A673 (cell line): ENCODE measurements at regions not wholly inside any gene's neighbourhood (a gene's known extent, or its start where the extent isn't known, plus 50 kb on each side); places are given as distances from the start of the nearest gene placed in this dataset.

ENCODE experiments used
- BruUV-seq: library from RNA; stranded (reverse); fragments of 400-500 nt; replicated peaks from 2 replicates; lab custom pipeline; 2021; lab: Mats Ljungman, UMichigan
- CTCF ChIA-PET: fragments of 300-600 bp; sonication (Branson Sonifier 250); formaldehyde crosslinking; loops from one replicate; lab custom pipeline; 2022; ENCODE audit warnings: antibody characterized with exemption; lab: Charles Lee
- POLR2A ChIA-PET: fragments of 300-600 bp; sonication (Branson Sonifier 250); formaldehyde crosslinking; loops from one replicate; lab custom pipeline; 2022; ENCODE audit warnings: antibody characterized with exemption; ENCODE audit not compliant: low non-redundant PET; lab: Charles Lee
- DNase-seq: peaks from one replicate; pipeline ENCODE4 v3.0.0-alpha.2; 2015; ENCODE audit warnings: low spot score
- H3K27ac ChIP-seq: fragments of 200-600 bp; sonication (generic); 2 replicates; pipeline ENCODE4 v1.5.1; 2016; ENCODE audit warnings: mixed run types, low read depth, mild to moderate bottlenecking, mixed read lengths, antibody characterized with exemption, low read length; ENCODE audit not compliant: poor library complexity, severe bottlenecking
- H3K27me3 ChIP-seq: fragments of 200-600 bp; sonication (generic); replicated peaks from 2 replicates; pipeline ENCODE4 v1.6.1; 2017; ENCODE audit warnings: mixed run types, low read depth, mild to moderate bottlenecking, mixed read lengths, antibody characterized with exemption, low read length; ENCODE audit not compliant: insufficient read depth, poor library complexity
- H3K36me3 ChIP-seq: fragments of 200-600 bp; sonication (generic); 2 replicates; pipeline ENCODE4 v1.6.1; 2016; ENCODE audit warnings: mixed run types, mild to moderate bottlenecking, mixed read lengths, antibody characterized with exemption, low read length; ENCODE audit not compliant: insufficient read depth, poor library complexity, severe bottlenecking
- H3K4me1 ChIP-seq: fragments of 200-600 bp; sonication (generic); 2 replicates; pipeline ENCODE4 v1.6.1; 2017; ENCODE audit warnings: mixed run types, mild to moderate bottlenecking, mixed read lengths, antibody characterized with exemption, low read length; ENCODE audit not compliant: insufficient read depth, poor library complexity, severe bottlenecking
- H3K4me3 ChIP-seq: fragments of 200-600 bp; sonication (generic); 2 replicates; pipeline ENCODE4 v1.5.1; 2016; ENCODE audit warnings: low read depth, mixed run types, mild to moderate bottlenecking, mixed read lengths, low read length; ENCODE audit not compliant: poor library complexity, severe bottlenecking
- H3K9me3 ChIP-seq: fragments of 200-600 bp; sonication (generic); 2 replicates; pipeline ENCODE4 v1.6.1; 2016; ENCODE audit warnings: mixed run types, low read depth, mild to moderate bottlenecking, mixed read lengths, antibody characterized with exemption, low read length; ENCODE audit not compliant: poor library complexity, severe bottlenecking
- CTCF ChIP-seq: fragments of 300-800, 200-600 bp; sonication (generic); conservative IDR thresholded peaks from 2 replicates; pipeline ENCODE4 v1.5.1; 2017; ENCODE audit warnings: low read depth, mild to moderate bottlenecking, antibody characterized with exemption, low read length, moderate library complexity, mixed read lengths
- EZH2 ChIP-seq: fragments of 200-600 bp; sonication (generic); IDR thresholded peaks from 2 replicates; pipeline ENCODE4 v1.6.1; 2017; ENCODE audit warnings: borderline replicate concordance, low read depth, mild to moderate bottlenecking, mixed read lengths, antibody characterized with exemption, low read length; ENCODE audit not compliant: poor library complexity, severe bottlenecking
- intact Hi-C: fragments of 100-400 bp; cut with micrococcal nuclease; formaldehyde crosslinking; loops from one replicate; pipeline ENCODE4 v1.10.0; 2022; ENCODE audit not compliant: unreplicated experiment

DNA sequence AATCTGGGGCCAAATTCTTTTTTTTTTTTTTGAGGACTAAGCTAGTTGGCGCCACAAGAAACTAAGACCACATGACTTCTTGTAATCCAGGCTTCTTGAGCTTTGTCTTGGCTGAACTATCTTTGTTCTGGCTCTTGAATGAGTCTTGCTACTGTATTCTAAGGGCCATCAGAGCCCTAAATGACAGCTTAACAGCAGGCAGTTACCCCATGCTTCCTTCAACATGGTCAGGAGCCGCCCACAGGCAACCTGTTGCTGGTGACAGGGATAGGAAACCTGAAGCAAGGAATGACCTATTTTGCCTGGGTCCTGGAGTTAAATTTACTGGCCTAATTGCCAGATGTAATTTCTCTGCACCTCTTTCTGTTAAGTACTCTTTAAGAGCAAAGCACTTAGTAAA, 188.2 kb upstream of the PLXNA2 start:
- H3K9me3 ChIP-seq, result no peaks in the 10 kb centered on the region
- no peaks in the 10 kb centered on the region for H3K36me3 ChIP-seq
- TF ChIP-seq CTCF, result no peak
- no peak for TF ChIP-seq EZH2
- DNase-seq, result no peak
- no peak overlapping the region for H3K27ac ChIP-seq
- POLR2A ChIA-PET, result no interaction called here
- no TSS peak for BruUV-seq
- intact Hi-C loops, result no loop called here
- H3K4me1 ChIP-seq, result no peaks in the 10 kb centered on the region
- H3K27me3 ChIP-seq, result peaks cover 27% of the 10 kb centered on the region
- no peak overlapping the region for H3K4me3 ChIP-seq
- CTCF ChIA-PET, result no interaction called here

- CTCF ChIA-PET, result no interaction called here
- BruUV-seq, result no TSS peak
- intact Hi-C loops, result no loop called here
Observed at GRCh38 chr1:208433086-208433485, 188.9 kb upstream of the PLXNA2 start.

GRCh38 chr1:208433971-208434370, 189.8 kb upstream of the PLXNA2 start:
- intact Hi-C loops, result no loop called here
- Histone ChIP-seq H3K27me3 (peaks cover 27% of the 10 kb centered on the region), H3K36me3 (no peaks in the 10 kb centered on the region), H3K4me1 (no peaks in the 10 kb centered on the region), H3K27ac (no peak overlapping the region), H3K9me3 (no peaks in the 10 kb centered on the region), H3K4me3 (no peak overlapping the region)
- DNase-seq, result no peak
- CTCF ChIA-PET, result no interaction called here
- POLR2A ChIA-PET, result no interaction called here
- no TSS peak for BruUV-seq
- no peak for TF ChIP-seq CTCF
- TF ChIP-seq EZH2, result no peak

More at GRCh38 chr1:208433086-208433485, 188.9 kb upstream of the PLXNA2 start:
- Histone ChIP-seq H3K9me3 (no peaks in the 10 kb centered on the region), H3K4me3 (no peak overlapping the region), H3K27ac (no peak overlapping the region), H3K27me3 (peaks cover 27% of the 10 kb centered on the region), H3K36me3 (no peaks in the 10 kb centered on the region), H3K4me1 (no peaks in the 10 kb centered on the region)
- no peak for DNase-seq
- TF ChIP-seq CTCF (no peak), EZH2 (no peak)
- POLR2A ChIA-PET, result no interaction called here
